ENCODE measurements at regions not wholly inside any gene's neighbourhood (a gene's known extent, or its start where the extent isn't known, plus 50 kb on each side); places are given as distances from the start of the nearest gene placed in this dataset.

DNA sequence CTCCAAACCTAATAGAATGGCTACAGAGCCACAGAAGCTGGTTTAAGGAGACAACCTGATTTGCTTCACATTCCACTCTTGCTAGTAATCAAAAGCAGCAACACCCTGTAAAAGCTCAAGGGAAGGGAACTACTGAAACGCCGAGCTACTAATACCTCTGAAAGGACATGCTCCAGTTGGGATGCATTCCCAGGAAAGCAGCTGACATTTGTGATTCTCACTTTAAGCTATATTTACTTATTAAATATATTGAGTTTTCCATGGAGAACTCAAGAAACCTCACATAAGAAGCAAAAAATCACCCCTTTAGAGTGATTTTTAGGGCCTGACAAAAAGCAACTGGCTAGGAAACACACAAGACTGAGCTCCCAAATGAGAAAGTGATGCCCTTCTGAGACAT is 1073.0 kb upstream of the FLRT2 start:
- intact Hi-C loops (cut with DNase I, micrococcal nuclease): no loop called here
- no peak for DNase-seq
- H3K27me3 ChIP-seq (ENCODE audit: control insufficient read depth in 1 of 2, insufficient read depth in 2 of 2, low read length in 2 of 2): no peaks in the 10 kb centered on the region
- no peak overlapping the region for H3K27ac ChIP-seq (ENCODE audit: low read depth in 1 of 2, low read length in 2 of 2)
- Mint-ChIP-seq H3K27me3 (no peaks in the 10 kb centered on the region), H3K36me3 (ENCODE audit: low read depth) (no peaks in the 10 kb centered on the region), H3K4me1 (ENCODE audit: low read depth) (no peaks in the 10 kb centered on the region), H3K27ac (no peak overlapping the region), H3K9me3 (peaks cover 7% of the 10 kb centered on the region), H3K4me3 (no peak overlapping the region)
- ATAC-seq (ENCODE audit: poor library complexity): no peak
- CTCF ChIA-PET: no interaction called here
- H3K4me3 ChIP-seq (ENCODE audit: low read length): no peak overlapping the region
- no peaks in the 10 kb centered on the region for H3K4me1 ChIP-seq (ENCODE audit: insufficient read depth, low read length)
- POLR2A ChIA-PET: no interaction called here
- H3K9me3 ChIP-seq (ENCODE audit: control insufficient read depth in 1 of 2, insufficient read depth in 1 of 2, low read length in 2 of 2): peaks cover 0 to 4% of the 10 kb centered on the region in 2 experiments
- TF ChIP-seq CTCF (IDR thresholded peaks at IDR 0.05): no peak
- no peaks in the 10 kb centered on the region for H3K36me3 ChIP-seq (ENCODE audit: insufficient read depth, low read length)

DNA sequence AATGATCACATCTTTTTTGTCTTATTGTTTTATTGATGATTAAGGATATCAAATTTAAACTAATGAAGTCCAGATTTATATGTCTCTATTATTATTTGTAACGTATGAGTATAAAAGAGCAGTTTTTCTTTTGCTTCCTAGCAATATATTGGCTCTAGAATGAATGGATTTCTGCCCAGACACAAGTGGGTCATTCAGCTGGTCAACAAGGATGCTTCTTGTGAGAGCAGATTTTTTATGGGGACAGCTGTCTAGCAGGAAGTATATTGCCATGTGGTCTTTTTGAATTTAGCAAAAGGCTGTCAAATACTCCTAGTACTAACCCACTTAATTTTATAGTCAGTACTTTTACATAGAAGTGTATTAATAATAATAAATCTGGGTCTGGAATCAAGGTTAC is 1071.1 kb upstream of the FLRT2 start:
- Mint-ChIP-seq H3K27me3 (no peaks in the 10 kb centered on the region), H3K4me1 (ENCODE audit: low read depth) (no peaks in the 10 kb centered on the region), H3K36me3 (ENCODE audit: low read depth) (no peaks in the 10 kb centered on the region), H3K27ac (no peak overlapping the region), H3K4me3 (no peak overlapping the region), H3K9me3 (peaks cover 6% of the 10 kb centered on the region)
- Histone ChIP-seq H3K36me3 (ENCODE audit: insufficient read depth, low read length) (no peaks in the 10 kb centered on the region), H3K4me3 (ENCODE audit: low read length) (no peak overlapping the region), H3K27me3 (ENCODE audit: control insufficient read depth in 1 of 2, insufficient read depth in 2 of 2, low read length in 2 of 2) (no peaks in the 10 kb centered on the region), H3K4me1 (ENCODE audit: insufficient read depth, low read length) (no peaks in the 10 kb centered on the region), H3K27ac (ENCODE audit: low read depth in 1 of 2, low read length in 2 of 2) (no peak overlapping the region), H3K9me3 (ENCODE audit: control insufficient read depth in 1 of 2, insufficient read depth in 1 of 2, low read length in 2 of 2) (no peaks in the 10 kb centered on the region)
- TF ChIP-seq CTCF (IDR thresholded peaks at IDR 0.05): no peak
- ATAC-seq (ENCODE audit: poor library complexity): no peak
- intact Hi-C loops (cut with DNase I, micrococcal nuclease): no loop called here
- ChIA-PET POLR2A (interaction anchor here (0.6 kb wide), 1 partner anchor 150 kb away, joined by 3 read pairs; no protein-coding TSS in a partner anchor), CTCF (no interaction called here)
- no peak for DNase-seq

DNA sequence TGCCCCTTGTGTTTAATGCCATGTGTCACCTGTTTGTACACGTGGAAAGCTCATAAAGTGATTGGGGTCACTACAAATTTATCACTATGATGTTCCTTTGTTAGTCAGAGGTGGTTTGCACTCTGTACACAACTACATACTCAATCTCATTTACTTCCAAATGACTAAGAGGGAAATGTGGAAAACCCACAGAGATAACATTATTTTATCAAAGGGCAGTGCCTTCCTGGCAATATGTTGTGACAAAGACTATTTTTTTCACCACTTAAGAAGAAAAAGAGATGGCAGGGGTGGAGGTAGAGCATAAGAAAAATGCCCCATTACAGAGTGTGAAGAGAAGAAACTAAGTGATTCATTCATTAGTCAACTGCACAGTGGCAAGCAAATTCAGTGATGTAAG is 1064.1 kb upstream of the FLRT2 start:
- no peak for DNase-seq
- H3K27me3 ChIP-seq (ENCODE audit: control insufficient read depth in 1 of 2, insufficient read depth in 2 of 2, low read length in 2 of 2): no peaks in the 10 kb centered on the region
- Mint-ChIP-seq H3K4me1 (ENCODE audit: low read depth) (no peaks in the 10 kb centered on the region), H3K4me3 (no peak overlapping the region), H3K9me3 (peaks cover 5% of the 10 kb centered on the region), H3K36me3 (ENCODE audit: low read depth) (no peaks in the 10 kb centered on the region), H3K27ac (no peak overlapping the region), H3K27me3 (no peaks in the 10 kb centered on the region)
- H3K4me3 ChIP-seq (ENCODE audit: low read length): no peak overlapping the region
- H3K9me3 ChIP-seq (ENCODE audit: control insufficient read depth in 1 of 2, insufficient read depth in 1 of 2, low read length in 2 of 2): peaks cover 0 to 8% of the 10 kb centered on the region in 2 experiments
- no peak overlapping the region for H3K27ac ChIP-seq (ENCODE audit: low read depth in 1 of 2, low read length in 2 of 2)
- no peaks in the 10 kb centered on the region for H3K36me3 ChIP-seq (ENCODE audit: insufficient read depth, low read length)
- intact Hi-C loops (cut with DNase I, micrococcal nuclease): no loop called here
- POLR2A ChIA-PET: no interaction called here
- no peak for TF ChIP-seq CTCF (IDR thresholded peaks at IDR 0.05)
- CTCF ChIA-PET: no interaction called here
- H3K4me1 ChIP-seq (ENCODE audit: insufficient read depth, low read length): no peaks in the 10 kb centered on the region
- ATAC-seq (ENCODE audit: poor library complexity): no peak

Data from CD4-positive, alpha-beta T cell (primary cell).